Spleen (tissue), 11 donors: ENCODE measurements at regions not wholly inside any gene's neighbourhood (a gene's known extent, or its start where the extent isn't known, plus 50 kb on each side); places are given as distances from the start of the nearest gene placed in this dataset.

Experiments used
- DNase-seq: peaks from one replicate; pipeline ENCODE4 v3.0.0-alpha.2; 2020
- H3K27ac ChIP-seq, 8 donors: fragments of 200-600 bp; sonication (generic) in 7 of 8; 1 replicate in 4 of 8; 2 replicates in 4 of 8; pipeline versions ENCODE4 v1.5.0 to v1.8.0; 2016 to 2021; ENCODE audit warnings: inconsistent platforms in 4 of 8, mild to moderate bottlenecking in 4 of 8, moderate library complexity in 1 of 8
- H3K27me3 ChIP-seq, 7 donors: fragments of 200-600 bp; sonication (generic) in 6 of 7; replicated peaks in 1 of 7; 1 replicate in 4 of 7; 2 replicates in 3 of 7; pipeline versions ENCODE4 v1.5.0 to v1.8.0; 2016 to 2021; ENCODE audit warnings: inconsistent platforms in 3 of 7, mild to moderate bottlenecking in 1 of 7
- H3K36me3 ChIP-seq, 6 donors: fragments of 200-600 bp; sonication (generic) in 5 of 6; 1 replicate in 4 of 6; 2 replicates in 2 of 6; pipeline versions ENCODE4 v1.5.0 to v1.8.0; 2016 to 2021; ENCODE audit warnings: inconsistent platforms in 2 of 6
- H3K4me1 ChIP-seq, 6 donors: fragments of 200-600 bp; sonication (generic) in 5 of 6; 1 replicate in 3 of 6; 2 replicates in 3 of 6; pipeline versions ENCODE4 v1.5.0 to v1.8.0; 2016 to 2021; ENCODE audit warnings: inconsistent platforms in 3 of 6
- H3K4me3 ChIP-seq, 8 donors: fragments of 200-600 bp; sonication (generic) in 7 of 8; 1 replicate in 4 of 8; 2 replicates in 4 of 8; pipeline versions ENCODE4 v1.5.0 to v1.8.0; 2016 to 2021; ENCODE audit warnings: inconsistent platforms in 4 of 8, mild to moderate bottlenecking in 4 of 8, moderate library complexity in 2 of 8
- H3K9me3 ChIP-seq, 8 donors: fragments of 200-600 bp; sonication (generic) in 7 of 8; 1 replicate in 4 of 8; 2 replicates in 4 of 8; pipeline versions ENCODE4 v1.5.0 to v1.8.0; 2016 to 2021; ENCODE audit warnings: inconsistent platforms in 4 of 8
- CTCF ChIP-seq, 11 experiments: fragments of 200-600 bp in 7 of 11; fragments of 450-650 bp in 4 of 11; sonication (generic) in 4 of 11; IDR thresholded peaks in 8 of 11; conservative IDR thresholded peaks in 3 of 11; 1 replicate in 7 of 11; 2 replicates in 4 of 11; pipeline versions ENCODE4 v1.4.0 to v1.8.0; 2016 to 2021; ENCODE audit warnings: antibody characterized with exemption in 11 of 11, inconsistent platforms in 4 of 11, mild to moderate bottlenecking in 1 of 11
- POLR2A ChIP-seq, 3 donors: fragments of 450-650 bp; IDR thresholded peaks; one replicate each; pipeline ENCODE4 v1.5.1; 2017; ENCODE audit warnings: antibody characterized with exemption in 3 of 3, mild to moderate bottlenecking in 1 of 3
- POLR2AphosphoS5 ChIP-seq, 3 donors: sonication (generic); formaldehyde crosslinking; IDR thresholded peaks; one replicate each; pipeline ENCODE4 v1.5.1; 2017; ENCODE audit warnings: antibody characterized with exemption in 3 of 3
- WGBS, 5 donors: extraction: QIAGEN DNeasy Blood & Tissue Kit in 3 of 5; methylation state at CpG; one replicate each; pipeline versions ENCODE4 v1.1.5 to v1.1.7; 2013 to 2018; 5-methylcytosine and 5-hydroxymethylcytosine counted together
- intact Hi-C: fragments of 100-400 bp; cut with DNase I; formaldehyde crosslinking; loops from one replicate; pipeline ENCODE4 v1.15.0; 2023; ENCODE audit warnings: low total_unique reads
- donor health status: healthy with polysubstance abuse.
- donor health status: DM: no; HTN: no; CAD: no; lungs with moderate emphysema.
- donor health status: DM: no; HTN: no; CAD: no.
- donor health status: Bipolar disorder and iron deficiency.
- donor health status: healthy.
- donor health status: DM: no; HTN: no; CAD: no.
- donor health status: DM: yes; HTN: yes; CAD: no.

DNA sequence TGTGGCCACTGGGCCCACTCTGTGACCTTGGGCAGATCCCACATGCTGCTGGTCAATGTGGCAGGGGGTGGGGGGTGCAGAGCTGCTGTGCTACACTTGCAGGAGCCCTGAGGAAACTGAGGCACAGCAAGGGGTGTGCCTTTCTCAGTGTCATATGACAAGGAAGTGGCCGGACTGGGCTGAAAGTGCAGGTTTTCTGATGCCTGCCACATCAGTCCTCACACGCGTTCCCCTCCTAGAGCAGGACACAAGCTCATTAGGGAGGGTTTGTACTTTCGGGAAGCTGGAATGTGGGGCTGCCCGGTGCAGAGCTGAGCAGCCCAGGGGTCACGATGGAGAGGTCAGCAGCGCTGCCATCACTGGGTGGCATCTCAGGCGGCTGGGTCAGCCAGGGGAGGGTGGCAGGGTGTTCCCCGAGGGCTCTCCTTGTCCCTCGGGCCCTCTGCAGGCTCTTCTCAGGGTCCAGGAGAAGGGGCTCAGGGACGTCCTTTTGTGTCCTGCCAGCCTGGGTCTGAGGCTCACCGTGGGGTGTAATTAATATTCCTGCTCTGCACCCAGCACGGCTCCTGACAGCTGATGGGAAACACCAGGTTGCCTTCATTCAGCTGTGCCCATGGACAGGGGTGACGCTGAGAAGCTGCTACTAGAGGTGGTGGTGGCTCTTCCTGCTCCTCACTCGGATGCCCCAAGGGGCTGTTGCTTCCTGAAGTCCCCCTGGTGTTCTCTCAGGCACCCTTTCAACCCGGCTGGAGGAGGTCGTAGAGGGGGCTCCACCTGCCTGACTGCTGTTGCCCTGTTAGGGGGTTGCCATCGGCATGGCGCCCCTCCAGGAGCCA, 62.1 kb upstream of the HDAC4 start:
- intact Hi-C loops = no loop called here
- Histone ChIP-seq H3K27ac (no peak overlapping the region), H3K36me3 (no peaks in the 10 kb centered on the region), H3K27me3 (peaks cover 0 to 29% (median 0%) of the 10 kb centered on the region in 7 donors), H3K4me1 (peaks cover 0 to 27% (median 6%) of the 10 kb centered on the region in 6 donors), H3K9me3 (no peaks in the 10 kb centered on the region), H3K4me3 (no peak overlapping the region)
- 76 to 90% (median 85%) methylated on average over 8 to 19 of the region's 19 CpGs for WGBS, 5 donors
- peak; percentile 61 for DNase-seq
- TF ChIP-seq POLR2AphosphoS5 (IDR thresholded peaks at IDR 0.05) (no peak), POLR2A (IDR thresholded peaks at IDR 0.05) (no peak), CTCF (IDR thresholded peaks at IDR 0.05 in 8 of 11, conservative IDR thresholded peaks at IDR 0.05 in 3 of 11) (no peak)

DNA sequence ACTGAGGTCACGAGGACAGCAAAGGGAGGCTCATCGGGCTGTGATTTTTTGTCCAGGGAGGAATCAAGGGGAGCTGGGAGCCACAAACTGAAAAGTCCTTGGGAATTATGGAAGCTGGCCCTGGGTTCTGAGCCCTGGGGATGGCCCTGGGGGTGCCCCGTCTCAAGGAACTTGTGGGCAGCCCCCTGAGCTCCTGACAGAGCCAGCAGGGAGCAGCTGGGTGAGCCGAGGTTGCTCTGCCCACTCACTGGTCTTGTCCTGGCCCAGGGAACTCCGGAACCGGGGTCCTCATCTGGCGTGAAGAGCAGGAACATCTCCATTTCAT, 61.3 kb upstream of the HDAC4 start:
- no peaks in the 10 kb centered on the region for H3K9me3 ChIP-seq
- intact Hi-C loops = no loop called here
- H3K36me3 ChIP-seq = no peaks in the 10 kb centered on the region
- peaks cover 0 to 27% (median 6%) of the 10 kb centered on the region in 6 donors for H3K4me1 ChIP-seq
- peaks cover 0 to 35% (median 0%) of the 10 kb centered on the region in 7 donors for H3K27me3 ChIP-seq
- no peak overlapping the region for H3K4me3 ChIP-seq
- no peak overlapping the region for H3K27ac ChIP-seq
- 88 to 96% (median 90%) methylated on average over 2 to 7 of the region's 7 CpGs for WGBS, 5 donors
- TF ChIP-seq POLR2AphosphoS5 (IDR thresholded peaks at IDR 0.05) = no peak
- no peak for TF ChIP-seq POLR2A (IDR thresholded peaks at IDR 0.05)
- TF ChIP-seq CTCF (IDR thresholded peaks at IDR 0.05 in 8 of 11, conservative IDR thresholded peaks at IDR 0.05 in 3 of 11) = no peak
- DNase-seq = no peak

DNA sequence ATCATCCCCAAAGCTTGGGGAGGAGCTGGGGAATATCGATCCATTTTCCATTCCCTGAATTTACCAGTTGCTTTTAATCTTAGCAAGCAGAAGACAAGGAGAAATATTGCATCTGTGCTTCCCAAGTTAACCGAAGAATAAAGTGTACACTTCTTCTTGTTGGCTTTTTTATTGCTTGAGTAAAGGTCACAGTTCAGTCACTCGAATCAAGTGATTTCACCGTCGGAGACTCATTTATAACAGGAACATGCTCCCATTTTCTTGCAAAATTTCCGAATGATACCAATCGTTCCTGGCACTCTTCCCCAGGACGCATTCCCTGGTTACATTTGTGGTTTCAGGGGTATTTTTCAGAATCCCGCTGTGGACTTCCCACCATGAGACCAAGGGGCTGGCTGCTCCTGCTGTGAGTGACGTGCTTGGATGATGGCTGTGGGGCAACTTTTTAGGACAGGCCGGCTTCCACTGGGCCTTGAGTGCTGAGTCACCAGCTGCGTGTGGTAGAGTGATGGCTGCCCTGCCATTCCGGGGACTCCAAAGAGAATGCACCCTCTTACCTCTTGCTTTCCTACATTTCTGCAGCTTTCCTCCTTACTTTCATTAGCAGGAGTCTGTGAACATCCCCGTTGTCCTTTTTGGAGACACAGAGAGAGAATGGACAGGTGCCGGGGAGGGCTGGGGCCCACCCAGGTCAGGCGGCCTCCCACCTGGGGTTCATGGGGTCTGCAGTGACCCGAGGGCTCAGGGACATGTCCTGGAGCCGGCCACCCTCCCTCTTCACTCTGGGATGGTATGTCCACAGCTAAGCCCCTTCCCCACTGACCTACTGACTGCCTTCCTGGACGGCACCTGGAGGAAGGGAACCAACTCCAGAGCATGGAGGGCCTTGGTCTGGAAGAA, 60.7 kb upstream of the HDAC4 start:
- no peak for DNase-seq
- TF ChIP-seq CTCF (IDR thresholded peaks at IDR 0.05 in 8 of 11, conservative IDR thresholded peaks at IDR 0.05 in 3 of 11) (no peak), POLR2AphosphoS5 (IDR thresholded peaks at IDR 0.05) (no peak), POLR2A (IDR thresholded peaks at IDR 0.05) (no peak)
- WGBS, 5 donors = 86 to 95% (median 87%) methylated on average over 19 of the region's 19 CpGs
- Histone ChIP-seq H3K4me1 (peaks cover 0 to 27% (median 6%) of the 10 kb centered on the region in 6 donors), H3K4me3 (no peak overlapping the region), H3K27ac (no peak overlapping the region), H3K27me3 (peaks cover 0 to 41% (median 0%) of the 10 kb centered on the region in 7 donors), H3K9me3 (no peaks in the 10 kb centered on the region), H3K36me3 (no peaks in the 10 kb centered on the region)
- intact Hi-C loops = no loop called here

GRCh38 chr2:239460780-239461179, 60.0 kb upstream of the HDAC4 start:
- Histone ChIP-seq H3K27ac (no peak overlapping the region), H3K27me3 (peaks cover 0 to 46% (median 0%) of the 10 kb centered on the region in 7 donors), H3K9me3 (no peaks in the 10 kb centered on the region), H3K36me3 (no peaks in the 10 kb centered on the region), H3K4me1 (peaks cover 0 to 22% (median 6%) of the 10 kb centered on the region in 6 donors), H3K4me3 (no peak overlapping the region)
- no peak for TF ChIP-seq POLR2A (IDR thresholded peaks at IDR 0.05)
- TF ChIP-seq POLR2AphosphoS5 (IDR thresholded peaks at IDR 0.05) = no peak
- no peak for TF ChIP-seq CTCF (IDR thresholded peaks at IDR 0.05 in 8 of 11, conservative IDR thresholded peaks at IDR 0.05 in 3 of 11)
- intact Hi-C loops = no loop called here
- WGBS, 5 donors = 48 to 63% (median 60%) methylated on average over 5 of the region's 5 CpGs
- DNase-seq = no peak
